AG09319 (cell line): ENCODE measurements at regions not wholly inside any gene's neighbourhood (a gene's known extent, or its start where the extent isn't known, plus 50 kb on each side); places are given as distances from the start of the nearest gene placed in this dataset.

ENCODE experiments used
- DNase-seq: peaks from one replicate; pipeline ENCODE4 v3.0.0-alpha.2; 2010; ENCODE audit warnings: low read depth; ENCODE audit errors: extremely low read depth
- TF ChIP-seq, protein P1 (sequence below): IDR thresholded peaks from 2 replicates; pipeline ENCODE4 v1.5.1; 2011; ENCODE audit warnings: low read depth, mild to moderate bottlenecking, inconsistent platforms, low read length, moderate library complexity

DNA sequence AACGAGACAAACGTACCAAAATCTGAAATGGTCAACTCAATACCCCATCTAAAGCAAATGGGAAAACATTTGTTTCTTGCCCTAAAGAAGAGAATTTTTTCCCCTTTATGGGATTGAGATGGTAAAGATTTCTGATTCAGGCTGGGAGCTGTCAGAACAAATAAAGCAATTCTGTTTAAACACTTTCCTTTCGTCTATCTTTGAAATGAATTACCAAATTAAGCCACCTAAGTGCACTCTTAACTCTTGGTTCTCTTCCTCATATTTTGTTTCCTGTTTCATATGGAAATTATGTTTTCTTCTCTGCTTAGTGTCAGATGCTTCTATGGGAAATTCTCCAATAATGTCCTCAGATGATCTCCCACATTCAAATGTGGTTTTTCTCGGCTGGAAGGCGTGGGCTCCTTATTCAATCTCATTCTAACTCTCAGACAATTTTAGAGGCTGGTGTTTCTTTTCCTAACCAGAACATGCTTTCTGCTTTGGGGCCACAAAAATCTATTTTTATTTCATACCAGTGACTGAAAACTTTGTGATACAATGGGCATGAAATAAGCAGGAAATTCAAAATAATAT, 50.3 kb upstream of the HPF1 start:
- TF ChIP-seq, protein P1, sequence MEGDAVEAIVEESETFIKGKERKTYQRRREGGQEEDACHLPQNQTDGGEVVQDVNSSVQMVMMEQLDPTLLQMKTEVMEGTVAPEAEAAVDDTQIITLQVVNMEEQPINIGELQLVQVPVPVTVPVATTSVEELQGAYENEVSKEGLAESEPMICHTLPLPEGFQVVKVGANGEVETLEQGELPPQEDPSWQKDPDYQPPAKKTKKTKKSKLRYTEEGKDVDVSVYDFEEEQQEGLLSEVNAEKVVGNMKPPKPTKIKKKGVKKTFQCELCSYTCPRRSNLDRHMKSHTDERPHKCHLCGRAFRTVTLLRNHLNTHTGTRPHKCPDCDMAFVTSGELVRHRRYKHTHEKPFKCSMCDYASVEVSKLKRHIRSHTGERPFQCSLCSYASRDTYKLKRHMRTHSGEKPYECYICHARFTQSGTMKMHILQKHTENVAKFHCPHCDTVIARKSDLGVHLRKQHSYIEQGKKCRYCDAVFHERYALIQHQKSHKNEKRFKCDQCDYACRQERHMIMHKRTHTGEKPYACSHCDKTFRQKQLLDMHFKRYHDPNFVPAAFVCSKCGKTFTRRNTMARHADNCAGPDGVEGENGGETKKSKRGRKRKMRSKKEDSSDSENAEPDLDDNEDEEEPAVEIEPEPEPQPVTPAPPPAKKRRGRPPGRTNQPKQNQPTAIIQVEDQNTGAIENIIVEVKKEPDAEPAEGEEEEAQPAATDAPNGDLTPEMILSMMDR: no peak

More for the DNA sequence above, 50.3 kb upstream of the HPF1 start:
- DNase-seq: no peak
